ENCODE measurements at regions not wholly inside any gene's neighbourhood (a gene's known extent, or its start where the extent isn't known, plus 50 kb on each side); places are given as distances from the start of the nearest gene placed in this dataset.

- TF ChIP-seq CTCF (IDR thresholded peaks at IDR 0.05) = no peak
- Histone ChIP-seq H3K36me3 (no peaks in the 10 kb centered on the region), H3K27me3 (no peaks in the 10 kb centered on the region), H3K4me1 (no peaks in the 10 kb centered on the region), H3K4me3 (no peak overlapping the region), H3K9me3 (no peaks in the 10 kb centered on the region), H3K27ac (no peak overlapping the region)
- DNase-seq (no peak), FAIRE-seq (no peak), ATAC-seq (no peak)
- intact Hi-C loops (cut with DNase I) = no loop called here
- WGBS, 2 donors = 81 to 90% methylated on average over 5 of the region's 5 CpGs
Observed at GRCh38 chr12:39188689-39189088, 254.2 kb downstream of the KIF21A start.

DNA sequence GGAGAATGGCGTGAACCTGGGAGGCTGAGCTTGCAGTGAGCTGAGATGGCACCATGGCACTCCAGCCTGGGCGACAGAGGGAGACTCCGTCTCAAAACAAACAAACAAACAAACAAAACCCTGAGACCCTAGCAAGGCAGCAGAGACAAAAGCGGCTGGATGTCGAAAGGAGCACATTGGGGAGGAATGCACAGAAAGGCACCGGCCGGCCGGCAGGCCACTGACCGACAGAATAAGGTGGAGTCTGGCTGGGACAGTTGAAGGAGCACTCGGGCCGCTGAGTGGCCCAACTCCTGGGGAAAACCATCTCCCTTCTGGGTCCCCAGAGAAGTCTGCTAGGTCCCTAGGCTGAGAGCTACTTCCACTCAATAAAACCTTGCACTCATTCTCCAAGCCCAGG is 256.2 kb downstream of the KIF21A start:
- no peak for TF ChIP-seq CTCF (IDR thresholded peaks at IDR 0.05)
- 74 to 83% methylated on average over 11 of the region's 11 CpGs for WGBS, 2 donors
- ATAC-seq (no peak), DNase-seq (no peak), FAIRE-seq (no peak)
- Histone ChIP-seq H3K9me3 (no peaks in the 10 kb centered on the region), H3K4me3 (no peak overlapping the region), H3K4me1 (no peaks in the 10 kb centered on the region), H3K27ac (no peak overlapping the region), H3K27me3 (no peaks in the 10 kb centered on the region), H3K36me3 (no peaks in the 10 kb centered on the region)
- intact Hi-C loops (cut with DNase I) = no loop called here

- Histone ChIP-seq H3K4me1 (no peaks in the 10 kb centered on the region), H3K9me3 (no peaks in the 10 kb centered on the region), H3K27me3 (no peaks in the 10 kb centered on the region), H3K4me3 (no peak overlapping the region), H3K27ac (no peak overlapping the region), H3K36me3 (no peaks in the 10 kb centered on the region)
- no peak for DNase-seq
- FAIRE-seq = no peak
- 54 to 68% methylated on average over 1 of the region's 1 CpG for WGBS, 2 donors
- TF ChIP-seq CTCF (IDR thresholded peaks at IDR 0.05) = no peak
- no peak for ATAC-seq
- intact Hi-C loops (cut with DNase I) = no loop called here
Observed at GRCh38 chr12:39178837-39179236, 264.1 kb downstream of the KIF21A start.

DNA sequence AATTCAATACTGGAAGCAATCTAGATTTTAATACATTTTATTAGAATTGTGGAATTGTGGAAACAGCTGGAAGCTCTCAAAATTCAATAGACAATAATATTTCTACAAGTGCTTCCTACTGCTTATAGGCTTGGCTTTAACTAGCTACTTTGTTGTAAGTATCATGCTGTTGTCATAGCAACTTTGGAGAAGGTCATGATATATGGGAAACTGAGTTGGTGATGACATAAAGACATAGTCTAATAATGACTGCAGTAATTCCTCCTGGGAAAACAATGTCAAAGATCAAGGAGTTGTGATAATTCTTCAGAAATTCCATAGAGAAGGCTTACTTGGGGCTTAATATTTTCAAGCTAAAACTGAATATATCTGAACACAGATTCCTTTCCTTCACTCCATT is 266.6 kb downstream of the KIF21A start:
- no peak for FAIRE-seq
- TF ChIP-seq CTCF (IDR thresholded peaks at IDR 0.05) = no peak

DNA sequence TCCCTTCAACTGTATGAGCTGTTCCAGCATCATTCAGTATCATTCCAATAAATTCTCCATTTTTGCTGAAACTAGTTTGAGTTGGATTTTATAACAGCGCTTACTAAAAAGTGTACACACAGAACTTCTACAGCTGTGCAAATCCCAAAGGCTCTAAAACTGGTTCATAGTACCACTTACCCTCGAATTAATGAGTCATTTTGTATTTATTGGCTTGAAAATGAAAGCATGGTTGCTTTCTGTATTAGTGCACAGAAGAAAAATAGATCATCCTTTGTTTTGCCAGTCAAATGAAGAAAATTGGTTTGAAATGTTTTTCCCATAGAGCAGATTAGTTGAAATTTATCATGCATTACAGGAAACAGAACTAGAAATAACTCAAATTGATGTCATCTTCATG is 268.3 kb upstream of the CPNE8 start:
- TF ChIP-seq CTCF (IDR thresholded peaks at IDR 0.05) = no peak
- no peak for DNase-seq
- intact Hi-C loops (cut with DNase I) = no loop called here
- Histone ChIP-seq H3K9me3 (no peaks in the 10 kb centered on the region), H3K4me3 (no peak overlapping the region), H3K36me3 (no peaks in the 10 kb centered on the region), H3K27me3 (no peaks in the 10 kb centered on the region), H3K4me1 (no peaks in the 10 kb centered on the region), H3K27ac (no peak overlapping the region)
- no peak for FAIRE-seq
- ATAC-seq = no peak
- WGBS, 2 donors = 42 to 50% methylated on average over 2 of the region's 2 CpGs

More for the DNA sequence above, 266.6 kb downstream of the KIF21A start:
- ATAC-seq = no peak
- no peaks in the 10 kb centered on the region for H3K36me3 ChIP-seq
- no peaks in the 10 kb centered on the region for H3K4me1 ChIP-seq
- H3K27me3 ChIP-seq = no peaks in the 10 kb centered on the region
- H3K4me3 ChIP-seq = no peak overlapping the region
- no peak for DNase-seq
- H3K27ac ChIP-seq = no peak overlapping the region
- H3K9me3 ChIP-seq = no peaks in the 10 kb centered on the region
- intact Hi-C loops (cut with DNase I) = no loop called here
